Right renal cortex interstitium (tissue), 3 donors: ENCODE measurements at regions not wholly inside any gene's neighbourhood (a gene's known extent, or its start where the extent isn't known, plus 50 kb on each side); places are given as distances from the start of the nearest gene placed in this dataset.

Experiments
- DNase-seq, 3 donors: peaks; one replicate each; pipeline ENCODE4 v3.0.0-alpha.2; 2013; ENCODE audit warnings: low read depth in 3 of 3, low spot score in 2 of 3

DNA sequence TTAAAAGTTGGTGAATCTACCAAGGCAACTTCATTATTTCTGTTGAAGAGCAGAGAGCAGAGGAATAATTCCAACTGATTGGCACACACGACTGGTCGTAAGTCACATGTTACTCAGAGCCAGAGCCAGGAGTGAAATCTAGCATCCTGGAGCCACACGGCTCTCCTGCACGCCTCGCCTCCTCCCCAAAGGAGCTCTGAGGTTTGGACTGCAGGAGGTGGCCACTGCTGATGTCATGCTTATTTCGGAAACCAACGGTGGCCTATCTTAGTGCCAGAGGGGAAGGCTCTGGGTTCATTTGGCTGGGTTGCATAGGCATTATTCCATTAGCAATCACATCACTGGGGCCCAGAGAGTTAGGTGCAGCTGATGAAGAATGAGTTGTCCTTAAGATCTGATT is 123.5 kb upstream of the RALGAPA2 start:
- no peak for DNase-seq

DNA sequence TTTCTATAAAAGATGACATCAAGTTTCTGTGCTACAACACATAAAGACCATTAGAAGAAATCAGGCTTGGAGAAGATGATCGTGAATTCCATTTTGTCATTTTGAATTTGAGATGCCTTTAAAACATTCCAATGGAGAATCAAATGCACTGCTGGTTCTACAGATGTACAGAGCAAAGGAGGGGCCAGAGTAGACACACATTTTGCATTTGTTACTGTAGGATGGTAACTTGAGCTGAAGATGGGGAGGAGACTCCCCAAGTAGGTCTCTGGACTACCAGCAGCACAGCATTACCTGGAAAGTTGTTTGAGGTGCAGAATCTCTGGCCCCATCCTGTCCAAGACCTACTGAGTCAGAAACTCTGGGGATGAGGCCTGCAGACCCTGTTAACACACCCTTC is 121.6 kb upstream of the RALGAPA2 start:
- DNase-seq: no peak

DNA sequence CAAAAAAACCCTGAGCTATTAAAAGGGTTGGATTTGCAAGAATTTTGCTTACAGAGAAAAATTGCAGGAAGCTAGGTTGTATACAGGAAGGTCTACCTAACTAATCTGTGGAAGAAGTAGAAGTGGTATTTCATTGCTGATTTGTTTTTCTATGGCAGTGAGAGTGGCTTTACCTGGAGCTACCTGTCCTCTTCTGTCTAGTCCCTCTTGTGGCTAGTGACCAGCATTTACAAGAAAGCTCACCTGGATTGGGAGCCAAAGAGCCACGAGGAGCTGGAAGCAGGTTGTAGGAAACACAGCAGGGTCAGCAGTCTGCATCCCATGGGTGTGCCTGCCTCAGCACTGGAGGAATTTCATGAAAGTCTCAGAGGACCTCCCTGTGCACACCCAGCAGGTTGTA is 120.3 kb upstream of the RALGAPA2 start:
- no peak for DNase-seq

DNA sequence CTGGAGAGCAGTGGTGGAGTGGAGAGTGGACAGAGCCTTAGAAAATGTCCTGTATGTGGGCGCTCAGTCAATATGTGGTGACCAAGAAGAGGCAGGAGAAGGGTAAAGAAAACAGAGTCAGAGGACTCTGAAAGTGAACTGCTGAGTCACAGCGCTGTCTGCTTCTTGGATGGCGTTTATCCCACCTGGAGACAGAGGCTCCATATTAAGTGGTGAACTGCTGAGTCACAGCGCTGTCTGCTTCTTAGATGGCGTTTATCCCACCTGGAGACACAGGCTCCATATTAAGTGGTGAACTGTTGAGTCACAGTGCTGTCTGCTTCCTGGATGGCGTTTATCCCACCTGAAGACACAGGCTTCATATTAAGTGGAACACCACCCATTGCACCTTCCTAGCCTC is 119.3 kb upstream of the RALGAPA2 start:
- DNase-seq: no peak

DNA sequence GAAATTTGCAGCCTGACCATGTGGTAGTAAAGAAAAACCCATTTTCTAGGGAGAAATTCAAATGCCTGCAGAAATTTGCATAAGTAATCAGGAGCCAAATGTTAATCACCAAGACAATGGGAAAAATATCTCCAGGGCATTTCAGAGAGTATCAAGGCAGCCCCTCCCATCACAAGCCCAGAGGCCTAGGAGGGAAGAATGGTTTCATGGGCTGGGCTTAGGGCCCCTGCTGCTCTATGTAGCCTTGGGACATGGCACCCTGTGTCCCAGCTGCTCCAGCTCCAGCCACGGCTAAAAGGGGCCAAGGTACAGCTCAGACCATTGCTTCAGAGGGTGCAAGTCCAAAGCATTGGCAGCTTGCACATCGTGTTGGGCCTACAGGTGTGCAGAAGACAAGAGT is 117.2 kb upstream of the RALGAPA2 start:
- no peak for DNase-seq

DNA sequence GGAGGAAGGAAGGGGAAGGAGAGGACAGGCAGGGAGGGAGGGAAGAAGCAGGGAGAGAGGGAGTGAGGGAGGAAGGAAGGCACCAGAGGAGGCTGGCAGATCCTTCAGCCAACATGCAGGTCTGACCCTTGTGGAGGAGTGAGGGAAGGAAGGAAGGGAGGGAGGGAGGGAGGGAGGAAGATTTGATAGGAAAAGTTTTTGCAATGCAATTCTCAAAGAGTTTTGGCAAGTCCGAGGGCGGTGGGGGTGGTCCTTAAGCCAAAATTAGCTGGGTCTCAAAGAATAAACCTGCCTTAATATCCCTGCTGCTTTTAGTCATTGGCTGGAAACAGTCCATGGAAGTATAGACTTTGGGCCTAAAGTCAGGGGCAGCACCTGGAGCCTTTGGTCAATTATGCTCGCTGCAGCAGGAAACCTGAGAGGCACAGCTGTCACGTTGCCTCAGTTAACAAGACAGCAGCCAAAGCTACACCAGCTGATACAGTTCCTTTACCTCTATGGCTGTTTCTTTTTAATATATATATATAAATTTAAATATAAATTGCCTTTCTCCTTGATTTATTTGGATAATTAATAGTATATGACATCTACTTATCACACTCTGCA is 115.7 kb upstream of the RALGAPA2 start:
- DNase-seq: no peak

DNA sequence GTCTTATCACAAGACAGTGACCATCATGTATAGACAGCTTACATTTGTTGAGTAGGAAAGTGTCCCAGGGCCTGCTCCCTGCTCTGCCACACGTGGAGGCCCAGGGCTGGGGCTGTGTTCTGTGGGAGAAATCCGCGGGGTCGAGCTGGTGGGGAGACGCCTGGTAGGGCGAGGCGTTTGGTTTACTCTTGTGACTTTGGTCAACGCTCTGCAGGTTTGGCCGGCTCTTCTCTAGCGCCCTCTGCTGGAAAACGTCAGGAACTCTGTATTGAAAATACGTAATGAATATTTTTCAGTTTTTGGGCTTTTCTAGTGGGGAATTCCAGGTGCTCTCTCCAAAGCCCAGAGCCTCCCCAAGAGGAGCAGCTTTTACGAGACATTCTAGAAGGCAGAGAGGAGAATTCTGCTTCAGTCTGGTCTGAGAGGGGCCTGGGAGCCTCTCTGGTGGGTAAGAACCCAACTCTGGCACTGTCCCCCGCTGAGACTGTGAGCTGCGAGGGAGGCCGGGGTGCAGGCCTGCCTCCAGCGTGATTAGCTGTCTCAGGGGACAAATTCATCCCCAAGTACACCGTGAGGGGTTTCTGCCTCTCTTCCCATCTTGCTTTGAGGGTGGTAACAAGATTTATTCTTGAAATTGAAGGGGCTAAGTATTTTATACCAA is 112.6 kb upstream of the RALGAPA2 start:
- peak in 2 of 3 donors; percentile 26 to 27 for DNase-seq

DNA sequence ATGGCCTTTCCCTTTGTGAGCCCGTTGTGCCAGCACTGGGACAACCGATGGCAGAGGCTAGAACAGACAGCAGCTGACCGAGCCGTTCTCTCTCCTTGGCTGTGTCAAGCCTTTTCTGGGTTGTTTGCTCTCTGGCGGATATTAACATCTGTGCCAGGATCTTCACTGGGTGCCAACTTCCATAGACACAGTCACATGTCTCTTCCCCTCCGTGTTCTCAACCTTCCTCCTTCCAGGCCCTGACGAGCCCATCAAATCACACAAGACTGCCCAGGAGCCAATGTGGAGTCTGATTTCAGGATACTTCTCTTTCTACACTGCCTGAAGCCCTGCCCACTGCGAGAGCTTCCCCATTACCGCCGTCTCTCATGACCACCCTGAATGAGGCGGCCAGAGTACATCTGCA is 111.0 kb upstream of the RALGAPA2 start:
- no peak for DNase-seq

DNA sequence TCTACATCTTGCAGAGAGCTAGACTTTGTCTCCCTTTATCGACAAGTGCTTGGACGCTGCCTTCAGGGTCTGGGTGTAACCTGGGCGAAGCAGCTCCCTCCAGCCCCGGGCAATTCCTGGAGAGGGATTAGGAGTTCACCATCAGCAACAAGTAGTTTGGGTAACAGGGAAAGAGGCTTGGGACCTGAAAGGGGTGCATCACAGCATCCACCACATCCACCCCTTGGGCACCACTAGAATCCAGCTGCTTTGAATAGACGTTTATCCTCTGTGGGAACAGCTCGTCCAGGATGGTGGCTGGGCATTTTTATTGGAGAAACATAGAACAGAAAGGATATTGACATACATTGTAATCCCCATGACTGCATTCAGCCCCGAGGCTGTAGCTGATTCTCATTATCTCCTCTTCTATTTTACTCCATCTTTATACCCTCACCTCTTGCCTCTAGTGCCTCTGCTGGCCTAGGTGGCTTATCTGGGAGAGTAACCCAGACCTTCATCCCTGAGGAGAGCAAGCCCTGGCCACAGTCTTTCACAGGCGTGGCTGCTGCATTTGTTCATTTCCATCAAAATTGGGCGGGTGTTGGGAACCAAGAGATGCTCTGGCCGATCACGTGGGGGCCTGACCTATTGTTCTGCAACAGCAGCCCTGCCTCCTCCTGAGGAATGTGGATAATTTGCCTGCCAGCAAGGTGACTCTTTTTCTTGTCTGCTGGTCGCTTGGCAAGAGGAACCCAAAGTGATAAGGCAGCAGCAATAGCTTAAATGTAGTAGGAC is 109.2 kb upstream of the RALGAPA2 start:
- no peak for DNase-seq

DNA sequence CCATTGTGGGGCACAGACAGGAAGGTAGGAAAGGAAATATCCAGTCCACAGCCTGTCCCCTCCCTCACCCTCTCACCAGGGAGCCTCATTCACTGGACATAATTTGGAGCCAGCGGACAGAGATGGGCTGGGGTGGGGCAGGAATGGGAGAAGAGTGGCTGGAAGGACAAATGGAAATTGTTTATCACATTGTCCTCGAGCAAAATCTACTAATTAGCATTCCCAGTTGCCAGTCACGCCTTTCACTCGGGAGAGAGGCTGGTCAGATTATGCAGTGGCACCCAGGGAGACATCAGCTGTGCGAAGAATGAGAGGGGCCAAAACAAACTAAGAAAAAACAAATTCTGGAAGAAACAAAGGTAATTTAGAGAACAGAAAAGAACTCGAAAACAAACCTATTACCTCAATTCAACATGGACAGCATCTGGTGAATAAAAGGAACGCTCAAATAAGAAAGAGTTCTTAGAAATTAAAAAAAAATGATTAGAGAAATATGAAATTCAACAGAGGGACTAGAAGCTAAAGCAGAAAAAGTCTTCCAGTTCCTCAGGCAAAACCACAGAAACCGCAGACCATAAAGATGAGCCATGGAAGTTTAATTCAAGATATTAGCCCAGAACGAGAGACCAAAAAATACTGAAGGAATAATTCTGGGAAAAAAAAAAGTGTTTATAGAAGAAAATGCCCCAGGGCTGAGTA is 108.5 kb upstream of the RALGAPA2 start:
- DNase-seq: no peak

DNA sequence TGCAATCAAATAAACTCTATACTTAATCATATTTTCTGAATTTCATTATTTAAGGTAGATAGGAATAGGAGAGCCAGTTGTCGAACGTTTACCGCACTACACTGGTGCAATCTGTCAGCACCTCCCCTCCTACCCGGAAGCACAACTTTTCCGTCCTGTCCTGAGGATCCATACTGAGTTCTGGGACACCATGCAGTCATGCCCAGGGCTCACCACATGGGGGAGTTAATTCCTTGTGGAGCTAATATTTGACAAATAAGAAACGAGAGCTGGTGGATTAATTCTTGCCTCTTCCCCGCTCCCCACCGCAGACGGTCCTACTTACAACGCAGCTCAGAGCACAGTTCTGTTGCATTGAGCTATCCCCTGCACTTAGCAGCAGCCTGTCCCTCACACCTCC is 107.7 kb upstream of the RALGAPA2 start:
- DNase-seq: no peak

DNA sequence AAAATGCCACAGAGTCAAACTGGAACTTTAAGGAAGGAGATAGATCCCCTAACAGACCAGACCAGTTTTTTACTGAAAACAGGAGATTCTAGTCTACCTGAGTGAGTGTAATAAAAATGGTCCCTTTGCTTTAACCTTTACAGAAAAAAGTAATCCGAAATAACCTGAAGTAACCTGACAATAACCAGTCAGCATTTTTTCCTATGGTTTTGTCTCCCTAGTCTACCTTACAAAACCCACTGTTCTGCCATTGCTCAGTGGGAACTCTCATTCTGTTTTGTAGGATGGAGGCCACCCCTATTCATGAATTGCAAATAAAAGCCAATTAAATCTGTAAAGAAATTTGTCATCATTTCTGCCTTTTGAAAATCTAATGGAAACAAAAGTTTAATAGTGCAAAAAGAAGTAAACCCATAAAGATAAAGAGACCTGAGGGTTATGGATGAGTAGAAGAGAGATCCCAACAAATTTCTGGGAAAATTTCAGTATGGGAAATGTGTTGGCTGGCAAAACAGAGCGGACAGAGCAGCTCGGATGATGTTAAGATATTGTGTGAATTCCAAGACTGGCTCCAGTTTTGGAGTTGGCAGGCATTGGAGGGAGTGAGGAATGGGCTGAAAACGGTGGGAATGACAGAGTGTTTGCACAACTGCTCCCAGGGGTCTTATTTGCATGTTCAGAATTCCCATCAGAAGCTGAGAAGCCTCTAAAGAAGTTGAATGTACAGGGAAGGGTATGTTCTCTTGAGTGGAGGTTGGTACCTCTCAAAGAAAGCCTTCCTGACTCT is 104.7 kb upstream of the RALGAPA2 start:
- DNase-seq: no peak

DNA sequence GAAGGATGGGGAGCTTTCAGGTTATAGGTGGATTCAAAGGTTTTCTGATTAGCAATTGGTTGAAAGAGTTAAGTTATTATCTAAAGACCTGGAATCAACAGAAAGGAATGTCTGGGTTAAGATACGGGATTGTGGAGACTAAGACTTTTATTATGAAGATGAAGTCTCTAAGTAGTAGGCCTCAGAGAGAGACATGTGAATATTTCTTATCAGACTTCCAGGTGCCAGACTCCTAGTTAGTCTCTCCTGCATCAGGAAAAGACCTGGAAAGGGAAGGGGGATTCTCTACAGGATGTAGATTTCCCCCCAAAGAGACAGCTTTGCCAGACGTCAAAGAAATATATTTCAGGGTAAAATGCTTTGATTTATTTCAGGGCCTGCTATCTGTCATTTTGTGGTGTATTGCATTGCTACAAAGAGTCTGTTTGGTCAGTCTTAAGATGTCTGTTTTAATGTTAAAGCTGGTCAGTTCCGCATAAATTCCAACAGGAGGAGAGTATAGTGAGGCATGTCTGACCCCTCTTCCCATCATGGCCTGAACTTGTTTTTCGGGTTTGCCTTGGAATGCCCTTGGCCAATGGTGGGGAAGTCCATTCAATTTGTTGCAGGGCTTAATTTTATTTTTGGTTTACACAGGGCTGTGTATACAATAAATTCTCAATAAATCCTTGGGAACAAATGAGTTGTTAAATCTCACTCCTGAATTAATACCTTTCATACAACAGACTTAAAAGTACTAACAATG is 103.4 kb upstream of the RALGAPA2 start:
- DNase-seq: no peak

DNA sequence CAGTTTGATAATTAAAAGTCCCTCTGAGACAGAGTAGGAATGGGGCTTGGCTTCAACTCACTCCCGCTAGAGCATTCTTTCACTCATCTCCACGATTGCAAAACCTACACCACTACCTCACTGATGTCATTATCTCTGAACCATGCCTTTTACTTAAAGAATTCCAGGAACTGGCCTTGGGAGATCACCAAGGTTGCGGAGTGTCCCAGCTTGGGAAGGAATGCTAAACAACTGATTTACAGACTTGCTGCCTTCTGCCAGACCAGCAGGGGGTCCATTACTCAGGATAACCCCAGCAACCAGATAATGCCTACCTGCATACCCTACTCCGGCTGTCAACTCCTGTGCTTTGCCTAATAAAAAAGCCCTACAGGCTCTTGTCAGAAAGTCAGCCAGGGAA is 102.2 kb upstream of the RALGAPA2 start:
- DNase-seq: no peak

DNA sequence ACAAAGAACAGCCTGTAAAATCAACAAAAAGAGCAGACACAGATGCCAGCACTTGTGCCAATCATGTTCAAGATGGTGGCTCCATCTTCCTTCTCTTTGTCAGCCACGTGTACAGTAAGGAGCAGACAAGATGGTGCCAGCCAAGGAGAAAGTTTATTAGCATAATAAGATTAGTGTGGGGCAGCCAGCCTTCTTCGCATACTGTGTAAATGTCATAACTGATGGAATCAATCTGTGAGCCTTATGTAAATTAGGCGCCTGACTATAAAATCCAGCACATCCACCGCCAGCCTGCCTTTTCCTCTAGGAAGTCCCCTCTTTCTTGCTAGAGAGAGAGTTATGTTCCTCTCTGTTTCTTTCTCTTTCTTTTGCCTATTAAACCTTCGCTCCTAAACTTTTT is 99.7 kb upstream of the RALGAPA2 start:
- no peak for DNase-seq

DNA sequence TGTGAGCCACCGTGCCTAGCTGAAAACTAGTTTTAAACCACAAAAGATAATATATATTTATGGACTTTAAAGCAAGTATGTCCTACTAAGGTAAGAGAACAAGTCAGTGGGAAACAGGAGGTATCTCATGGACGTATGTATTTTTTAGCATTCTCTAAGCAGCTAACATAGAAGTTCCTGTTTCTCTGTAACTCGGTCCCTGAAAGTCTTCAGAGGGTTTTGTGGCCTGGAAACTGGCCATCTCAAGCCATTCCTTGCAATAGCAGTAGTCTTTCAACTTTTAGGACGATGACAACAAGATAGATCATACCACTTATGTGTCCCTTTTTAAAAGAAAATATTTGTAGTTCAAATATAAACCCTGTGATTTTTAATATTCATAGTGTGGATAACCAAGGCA is 95.6 kb upstream of the RALGAPA2 start:
- no peak for DNase-seq

DNA sequence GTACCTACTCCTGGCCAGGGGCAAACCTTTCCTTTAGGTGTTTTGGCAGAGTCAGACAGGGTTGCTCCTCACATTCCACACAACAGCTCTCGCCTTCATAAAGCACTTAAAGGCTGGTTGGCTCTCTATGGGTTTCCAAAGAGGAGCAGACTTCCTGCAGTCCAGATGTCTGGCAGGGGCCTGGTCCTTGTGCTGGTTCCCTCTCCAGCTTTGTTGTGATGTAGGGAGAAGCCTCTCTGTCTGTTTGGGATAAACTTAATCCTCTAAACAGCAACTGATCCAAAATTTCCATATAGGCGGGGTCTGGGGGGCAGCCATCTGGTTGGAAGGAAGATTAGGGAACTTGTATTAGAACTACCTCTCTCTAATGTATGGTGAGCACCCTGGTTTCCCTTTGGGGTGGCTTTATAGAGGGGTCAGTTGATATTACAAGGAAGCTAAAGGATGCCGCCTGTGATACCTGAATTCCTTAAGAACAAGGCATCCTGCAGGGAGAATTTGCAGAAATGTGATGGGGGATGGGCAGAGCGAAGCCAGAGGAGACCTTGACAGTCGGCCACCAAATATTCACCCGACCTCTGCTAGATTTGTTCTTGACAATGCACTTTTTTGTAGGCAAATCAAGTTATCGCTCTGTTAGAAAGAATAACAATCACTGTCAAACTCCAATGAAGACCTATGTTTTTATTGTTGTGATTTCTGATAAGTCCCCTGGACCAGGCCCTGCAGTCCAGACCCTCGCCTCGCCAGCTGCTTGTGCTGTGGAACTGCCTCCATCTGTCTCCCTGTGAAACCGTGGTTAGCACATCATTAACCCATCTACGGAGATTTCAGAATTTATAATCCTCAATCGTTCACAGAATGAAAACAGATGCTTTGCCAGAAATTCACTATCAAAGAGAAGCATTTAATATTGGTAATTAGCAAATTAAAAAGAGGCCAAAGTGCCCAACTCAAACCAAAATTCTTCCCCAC is 94.0 kb upstream of the RALGAPA2 start:
- DNase-seq: no peak

DNA sequence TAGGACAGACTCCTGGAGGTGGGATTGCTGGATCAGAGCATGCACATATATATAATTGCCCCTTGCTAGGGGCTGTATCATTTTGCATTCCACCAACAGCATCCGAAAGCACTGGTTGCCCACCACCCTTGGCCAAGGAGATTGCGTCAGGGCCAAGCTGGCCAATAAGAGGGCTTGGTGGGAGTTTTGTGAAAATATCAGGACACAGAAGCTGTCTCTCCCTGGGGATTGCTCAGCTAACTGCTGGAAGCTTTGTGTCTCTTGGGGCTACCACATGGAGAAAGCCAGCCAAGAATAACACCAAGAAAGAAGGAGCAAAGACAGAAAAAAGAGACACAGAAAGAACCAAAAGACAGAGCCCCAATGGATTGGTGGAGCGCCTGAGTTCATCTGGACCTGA is 90.6 kb upstream of the RALGAPA2 start:
- no peak for DNase-seq

DNA sequence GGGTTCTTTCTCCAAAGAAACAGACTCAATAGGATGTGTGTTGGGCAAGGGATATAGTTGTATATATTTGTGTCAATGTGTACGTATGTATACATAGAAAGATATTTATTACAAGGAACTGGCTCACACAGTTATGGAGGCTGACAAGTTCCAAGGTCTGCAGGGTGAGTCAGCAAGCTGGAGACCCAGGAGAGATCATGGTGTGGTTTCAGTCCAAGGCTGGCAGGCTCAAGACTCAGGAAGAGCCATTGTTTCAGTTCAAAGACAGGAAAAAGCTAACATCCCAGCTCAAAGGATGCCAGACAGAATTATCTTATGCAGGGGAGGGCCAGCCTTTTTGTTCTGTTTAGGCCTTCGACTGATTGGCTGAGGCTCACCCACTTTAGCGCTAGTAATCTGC is 89.9 kb upstream of the RALGAPA2 start:
- no peak for DNase-seq
